Spleen (tissue), 11 donors: ENCODE measurements at regions not wholly inside any gene's neighbourhood (a gene's known extent, or its start where the extent isn't known, plus 50 kb on each side); places are given as distances from the start of the nearest gene placed in this dataset.

Experiments used
- DNase-seq: peaks from one replicate; pipeline ENCODE4 v3.0.0-alpha.2; 2020
- H3K27ac ChIP-seq, 8 donors: fragments of 200-600 bp; sonication (generic) in 7 of 8; 1 replicate in 4 of 8; 2 replicates in 4 of 8; pipeline versions ENCODE4 v1.5.0 to v1.8.0; 2016 to 2021; ENCODE audit warnings: inconsistent platforms in 4 of 8, mild to moderate bottlenecking in 4 of 8, moderate library complexity in 1 of 8
- H3K27me3 ChIP-seq, 7 donors: fragments of 200-600 bp; sonication (generic) in 6 of 7; replicated peaks in 1 of 7; 1 replicate in 4 of 7; 2 replicates in 3 of 7; pipeline versions ENCODE4 v1.5.0 to v1.8.0; 2016 to 2021; ENCODE audit warnings: inconsistent platforms in 3 of 7, mild to moderate bottlenecking in 1 of 7
- H3K36me3 ChIP-seq, 6 donors: fragments of 200-600 bp; sonication (generic) in 5 of 6; 1 replicate in 4 of 6; 2 replicates in 2 of 6; pipeline versions ENCODE4 v1.5.0 to v1.8.0; 2016 to 2021; ENCODE audit warnings: inconsistent platforms in 2 of 6
- H3K4me1 ChIP-seq, 6 donors: fragments of 200-600 bp; sonication (generic) in 5 of 6; 1 replicate in 3 of 6; 2 replicates in 3 of 6; pipeline versions ENCODE4 v1.5.0 to v1.8.0; 2016 to 2021; ENCODE audit warnings: inconsistent platforms in 3 of 6
- H3K4me3 ChIP-seq, 8 donors: fragments of 200-600 bp; sonication (generic) in 7 of 8; 1 replicate in 4 of 8; 2 replicates in 4 of 8; pipeline versions ENCODE4 v1.5.0 to v1.8.0; 2016 to 2021; ENCODE audit warnings: inconsistent platforms in 4 of 8, mild to moderate bottlenecking in 4 of 8, moderate library complexity in 2 of 8
- H3K9me3 ChIP-seq, 8 donors: fragments of 200-600 bp; sonication (generic) in 7 of 8; 1 replicate in 4 of 8; 2 replicates in 4 of 8; pipeline versions ENCODE4 v1.5.0 to v1.8.0; 2016 to 2021; ENCODE audit warnings: inconsistent platforms in 4 of 8
- CTCF ChIP-seq, 11 experiments: fragments of 200-600 bp in 7 of 11; fragments of 450-650 bp in 4 of 11; sonication (generic) in 4 of 11; IDR thresholded peaks in 8 of 11; conservative IDR thresholded peaks in 3 of 11; 1 replicate in 7 of 11; 2 replicates in 4 of 11; pipeline versions ENCODE4 v1.4.0 to v1.8.0; 2016 to 2021; ENCODE audit warnings: antibody characterized with exemption in 11 of 11, inconsistent platforms in 4 of 11, mild to moderate bottlenecking in 1 of 11
- POLR2A ChIP-seq, 3 donors: fragments of 450-650 bp; IDR thresholded peaks; one replicate each; pipeline ENCODE4 v1.5.1; 2017; ENCODE audit warnings: antibody characterized with exemption in 3 of 3, mild to moderate bottlenecking in 1 of 3
- POLR2AphosphoS5 ChIP-seq, 3 donors: sonication (generic); formaldehyde crosslinking; IDR thresholded peaks; one replicate each; pipeline ENCODE4 v1.5.1; 2017; ENCODE audit warnings: antibody characterized with exemption in 3 of 3
- WGBS, 5 donors: extraction: QIAGEN DNeasy Blood & Tissue Kit in 3 of 5; methylation state at CpG; one replicate each; pipeline versions ENCODE4 v1.1.5 to v1.1.7; 2013 to 2018; 5-methylcytosine and 5-hydroxymethylcytosine counted together
- intact Hi-C: fragments of 100-400 bp; cut with DNase I; formaldehyde crosslinking; loops from one replicate; pipeline ENCODE4 v1.15.0; 2023; ENCODE audit warnings: low total_unique reads
- donor health status: healthy with polysubstance abuse.
- donor health status: DM: no; HTN: no; CAD: no; lungs with moderate emphysema.
- donor health status: DM: no; HTN: no; CAD: no.
- donor health status: Bipolar disorder and iron deficiency.
- donor health status: healthy.
- donor health status: DM: no; HTN: no; CAD: no.
- donor health status: DM: yes; HTN: yes; CAD: no.

GRCh38 chr6:25024821-25025220 lies 89.1 kb upstream of the RIPOR2 start:
- H3K27ac ChIP-seq = no peak overlapping the region
- TF ChIP-seq POLR2A (IDR thresholded peaks at IDR 0.05) = no peak
- TF ChIP-seq CTCF (IDR thresholded peaks at IDR 0.05 in 8 of 11, conservative IDR thresholded peaks at IDR 0.05 in 3 of 11) = no peak
- H3K9me3 ChIP-seq = no peaks in the 10 kb centered on the region
- WGBS, 5 donors = 58 to 90% (median 74%) methylated on average over 3 of the region's 3 CpGs
- no peak overlapping the region for H3K4me3 ChIP-seq
- intact Hi-C loops = no loop called here
- H3K27me3 ChIP-seq = no peaks in the 10 kb centered on the region
- peaks cover 0 to 13% (median 0%) of the 10 kb centered on the region in 6 donors for H3K36me3 ChIP-seq
- DNase-seq = no peak
- peaks cover 0 to 41% (median 19%) of the 10 kb centered on the region in 6 donors for H3K4me1 ChIP-seq

DNA sequence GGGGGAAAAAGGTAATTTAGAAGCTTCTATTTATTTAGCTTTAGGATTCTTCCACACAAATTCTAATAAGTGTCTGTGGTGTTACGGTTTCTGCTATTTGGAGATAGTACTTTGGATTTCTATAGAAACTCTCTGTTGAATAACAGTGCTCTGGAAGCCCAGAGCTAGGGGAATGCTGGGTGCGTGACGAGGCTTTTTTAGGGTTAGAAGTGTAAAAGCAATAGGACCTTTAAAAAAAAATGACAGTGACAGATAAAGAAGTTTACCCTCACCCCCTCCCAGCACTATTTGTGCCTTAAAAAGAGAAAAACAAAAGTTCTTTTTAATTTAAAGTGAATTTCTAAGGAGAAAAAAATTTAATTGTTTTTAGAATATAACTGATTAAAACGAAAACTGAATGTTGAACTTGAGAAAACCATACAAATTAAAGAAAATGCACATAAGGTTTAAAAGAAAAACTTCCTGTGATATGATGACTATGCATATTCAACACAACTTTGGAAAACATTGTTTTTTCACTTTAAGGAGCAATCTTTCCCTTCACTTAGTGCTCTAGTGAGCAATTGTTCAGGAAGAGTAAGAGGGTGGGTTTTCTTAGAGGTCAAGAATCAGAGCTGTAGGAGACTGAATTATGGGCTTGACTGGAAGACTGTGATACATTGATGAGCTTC lies 89.6 kb upstream of the RIPOR2 start:
- Histone ChIP-seq H3K27me3 (no peaks in the 10 kb centered on the region), H3K4me3 (no peak overlapping the region), H3K36me3 (peaks cover 0 to 13% (median 0%) of the 10 kb centered on the region in 6 donors), H3K9me3 (no peaks in the 10 kb centered on the region), H3K4me1 (peaks cover 0 to 41% (median 19%) of the 10 kb centered on the region in 6 donors), H3K27ac (peak overlapping the region in 2 of 8 donors; percentile 24 to 69)
- intact Hi-C loops = no loop called here
- TF ChIP-seq POLR2AphosphoS5 (IDR thresholded peaks at IDR 0.05) (no peak), CTCF (IDR thresholded peaks at IDR 0.05 in 8 of 11, conservative IDR thresholded peaks at IDR 0.05 in 3 of 11) (no peak), POLR2A (IDR thresholded peaks at IDR 0.05) (no peak)
- WGBS, 5 donors = 46 to 72% (median 56%) methylated on average over 4 of the region's 4 CpGs
- no peak for DNase-seq

GRCh38 chr6:25025919-25026301 lies 90.2 kb upstream of the RIPOR2 start:
- 42 to 47% (median 46%) methylated on average over 2 of the region's 2 CpGs for WGBS, 5 donors
- Histone ChIP-seq H3K9me3 (no peaks in the 10 kb centered on the region), H3K4me3 (no peak overlapping the region), H3K4me1 (peaks cover 0 to 41% (median 19%) of the 10 kb centered on the region in 6 donors), H3K27ac (peak overlapping the region in 2 of 8 donors; percentile 69 to 78), H3K27me3 (no peaks in the 10 kb centered on the region), H3K36me3 (peaks cover 0 to 13% (median 0%) of the 10 kb centered on the region in 6 donors)
- TF ChIP-seq CTCF (IDR thresholded peaks at IDR 0.05 in 8 of 11, conservative IDR thresholded peaks at IDR 0.05 in 3 of 11) (no peak), POLR2AphosphoS5 (IDR thresholded peaks at IDR 0.05) (no peak), POLR2A (IDR thresholded peaks at IDR 0.05) (no peak)
- intact Hi-C loops = no loop called here
- DNase-seq = no peak

- peak overlapping the region in 6 of 8 donors; percentile 27 to 84 (median 63) for H3K27ac ChIP-seq
- intact Hi-C loops = no loop called here
- TF ChIP-seq POLR2AphosphoS5 (IDR thresholded peaks at IDR 0.05) (no peak), POLR2A (IDR thresholded peaks at IDR 0.05) (no peak), CTCF (IDR thresholded peaks at IDR 0.05 in 8 of 11, conservative IDR thresholded peaks at IDR 0.05 in 3 of 11) (no peak)
- DNase-seq = no peak
- H3K4me3 ChIP-seq = peak overlapping the region in 1 of 8 donors; percentile 58
- H3K36me3 ChIP-seq = peaks cover 0 to 13% (median 0%) of the 10 kb centered on the region in 6 donors
- no peaks in the 10 kb centered on the region for H3K9me3 ChIP-seq
- no peaks in the 10 kb centered on the region for H3K27me3 ChIP-seq
- WGBS, 5 donors = 26 to 49% (median 33%) methylated on average over 2 of the region's 2 CpGs
- peaks cover 0 to 41% (median 19%) of the 10 kb centered on the region in 6 donors for H3K4me1 ChIP-seq
Observed at GRCh38 chr6:25026723-25027122, 91.0 kb upstream of the RIPOR2 start.
